Stimulated activated CD4-positive, alpha-beta T cell treated with anti-CD3 and anti-CD28 coated beads, Interleukin-15, amount 100 ng/mL, for 48 hours (primary cell): ENCODE measurements at regions not wholly inside any gene's neighbourhood (a gene's known extent, or its start where the extent isn't known, plus 50 kb on each side); places are given as distances from the start of the nearest gene placed in this dataset.
"Not testable (repeated sequence)": the region's sequence is repeated elsewhere in the genome, so short reads cannot be mapped to it uniquely, and the experiment has no call there.

ENCODE experiments used
- DNase-seq, 2 donors: peaks; one replicate each; pipeline ENCODE4 v3.0.0-alpha.2; 2020; ENCODE audit warnings: low read depth in 2 of 2

DNA sequence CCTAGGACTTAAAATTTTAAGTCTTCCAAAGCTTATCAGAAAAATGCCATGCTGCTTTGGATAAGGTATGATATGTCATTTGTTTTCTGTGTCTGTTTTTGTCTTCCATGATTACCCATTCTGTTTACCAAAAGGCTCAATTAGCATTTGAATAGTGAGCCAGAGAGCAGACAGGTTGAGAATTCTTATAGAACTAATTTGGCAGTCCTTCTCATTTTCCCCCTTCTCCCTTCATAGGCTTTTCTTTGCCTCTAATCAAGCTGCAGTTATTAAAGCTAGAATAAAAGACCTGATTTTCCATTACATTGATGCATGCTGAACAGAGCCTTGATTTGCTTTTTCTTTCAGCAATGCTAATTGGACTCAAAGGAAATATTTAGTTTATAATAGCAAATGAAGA lies 993.0 kb downstream of the MAT2B start:
- no peak for DNase-seq

- DNase-seq, result no peak
Measured at GRCh38 chr5:164500856-164501255, 995.4 kb downstream of the MAT2B start.

- DNase-seq, result no peak
Measured at GRCh38 chr5:164501344-164501743, 995.9 kb downstream of the MAT2B start.

DNA sequence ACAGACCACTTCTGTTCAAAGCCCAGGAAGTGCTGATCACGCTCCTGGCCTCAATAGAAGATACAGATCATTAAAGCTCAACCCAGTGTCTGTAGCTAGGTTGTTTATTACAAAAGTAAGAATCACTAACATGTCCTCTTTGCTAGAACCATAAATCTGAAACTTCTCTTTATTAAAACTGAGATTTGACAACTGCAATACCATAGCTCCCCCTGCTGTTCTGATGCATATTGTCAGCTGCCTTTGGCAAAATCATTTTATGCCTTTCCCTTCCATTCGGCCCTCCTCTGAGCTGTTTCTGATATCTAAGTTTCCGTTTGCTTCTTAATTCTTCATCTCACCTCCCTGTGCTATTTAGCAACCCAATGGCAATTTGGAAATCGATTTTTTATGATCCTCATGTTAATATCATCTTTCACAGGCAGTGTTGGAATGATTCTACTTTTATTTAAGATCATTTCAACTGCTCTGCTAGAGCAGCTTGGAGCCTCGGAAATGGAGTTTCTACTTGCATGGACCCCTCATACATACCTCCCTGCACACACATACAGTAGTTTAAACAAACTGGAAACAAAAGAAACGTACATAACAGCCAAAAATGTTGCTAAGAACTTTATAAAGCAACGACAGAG lies 998.8 kb downstream of the MAT2B start:
- DNase-seq, result peak in 1 of 2 donors; percentile 2

DNA sequence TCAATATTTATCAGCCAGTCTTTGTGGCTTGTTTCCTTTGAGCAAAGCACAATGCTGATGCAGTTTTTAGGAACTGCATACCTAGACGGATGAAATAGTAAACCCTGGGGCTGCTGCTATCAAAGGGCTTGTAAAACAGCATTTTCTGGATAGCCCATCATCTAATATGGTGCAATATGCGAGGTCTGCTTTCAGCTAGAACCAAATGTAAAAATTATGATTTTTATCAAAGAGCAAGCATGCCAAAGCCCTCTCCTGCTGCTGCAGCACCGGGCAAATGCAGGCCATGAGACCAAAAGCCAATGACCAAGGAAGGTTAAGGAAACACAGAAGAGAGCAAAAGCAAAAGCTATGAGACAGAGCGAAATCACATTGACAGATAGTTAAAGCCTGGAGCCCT lies 1000.4 kb downstream of the MAT2B start:
- DNase-seq, result no peak

GRCh38 chr5:164518067-164518740 lies 1012.8 kb downstream of the MAT2B start:
- no peak for DNase-seq

DNA sequence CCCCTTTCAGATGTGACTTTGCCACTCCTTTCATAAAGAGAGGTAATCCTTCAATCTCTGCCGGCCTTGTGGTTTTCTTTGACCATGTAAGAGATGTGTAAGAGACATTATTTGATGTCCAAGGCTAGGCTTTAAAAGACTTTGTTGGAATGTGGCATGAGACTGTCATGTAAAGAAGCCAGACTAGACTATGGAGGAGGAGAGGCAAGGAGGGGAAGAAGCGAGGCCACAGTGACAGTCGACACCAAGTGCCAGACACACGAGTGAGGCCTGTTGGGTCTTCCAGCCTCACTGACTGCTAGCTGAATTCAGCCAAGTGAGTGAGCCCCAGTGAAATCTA lies 1013.3 kb downstream of the MAT2B start:
- DNase-seq, result no peak

DNA sequence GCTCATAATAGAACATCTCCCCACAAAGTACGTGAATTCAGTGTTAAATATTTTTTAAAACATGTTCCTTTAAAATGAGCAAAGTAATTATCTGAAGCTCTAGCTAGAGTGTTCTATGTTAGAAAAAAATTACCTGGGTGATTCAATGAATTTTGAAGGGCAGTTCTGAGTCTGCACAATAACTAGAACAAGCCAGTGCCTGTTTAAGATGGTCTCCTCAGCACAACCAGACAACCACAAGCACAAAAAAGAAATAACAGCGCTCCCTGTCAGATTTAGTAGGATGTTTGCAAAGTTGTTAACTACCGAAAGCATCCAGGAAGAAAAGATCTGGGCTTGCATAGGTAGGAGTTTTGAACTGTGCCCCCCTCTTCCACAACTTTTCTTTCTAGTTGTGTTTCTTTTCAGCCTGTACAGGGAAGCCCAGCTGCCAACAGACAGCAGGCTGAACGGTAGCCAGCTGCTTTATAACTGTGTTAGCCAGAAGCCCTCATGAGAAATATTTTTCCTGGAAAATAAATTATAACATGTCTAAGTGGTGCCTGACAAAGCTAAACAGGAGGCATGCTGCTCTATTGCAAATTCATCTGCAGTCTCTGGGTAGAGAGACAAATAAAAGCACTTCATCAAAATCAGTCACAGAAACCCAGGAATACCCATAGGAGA lies 1026.9 kb downstream of the MAT2B start:
- no peak for DNase-seq

- not testable (repeated sequence) for DNase-seq
Measured at GRCh38 chr5:164533426-164533825, 1028.0 kb downstream of the MAT2B start.

GRCh38 chr5:164540174-164540573 lies 1034.8 kb downstream of the MAT2B start:
- no peak for DNase-seq

- no peak for DNase-seq
Measured at GRCh38 chr5:164545507-164545906, 1040.1 kb downstream of the MAT2B start.

DNA sequence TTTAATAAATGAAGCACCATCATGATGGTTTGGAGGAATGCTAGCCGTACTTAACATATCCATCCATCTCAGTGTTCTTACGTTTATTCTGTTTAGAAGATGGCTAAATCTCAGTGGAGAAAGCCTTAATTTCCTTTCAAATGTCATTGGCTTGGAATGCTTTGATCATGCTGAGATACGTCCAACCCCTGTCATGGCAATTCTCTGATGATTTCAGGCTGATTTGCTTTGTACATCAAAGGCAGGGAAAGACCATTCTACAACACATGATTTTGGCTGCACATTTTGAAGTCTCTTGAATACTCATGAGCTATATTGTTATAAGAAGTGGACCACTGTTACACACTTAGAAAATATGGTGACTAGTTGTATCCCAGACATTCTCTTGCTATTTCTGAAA lies 1048.4 kb downstream of the MAT2B start:
- no peak for DNase-seq

- DNase-seq, result no peak
Measured at GRCh38 chr5:164555809-164556208, 1050.4 kb downstream of the MAT2B start.

- DNase-seq, result no peak
Measured at GRCh38 chr5:164560216-164560615, 1054.8 kb downstream of the MAT2B start.

GRCh38 chr5:164561933-164562872 lies 1056.8 kb downstream of the MAT2B start:
- no peak for DNase-seq

DNA sequence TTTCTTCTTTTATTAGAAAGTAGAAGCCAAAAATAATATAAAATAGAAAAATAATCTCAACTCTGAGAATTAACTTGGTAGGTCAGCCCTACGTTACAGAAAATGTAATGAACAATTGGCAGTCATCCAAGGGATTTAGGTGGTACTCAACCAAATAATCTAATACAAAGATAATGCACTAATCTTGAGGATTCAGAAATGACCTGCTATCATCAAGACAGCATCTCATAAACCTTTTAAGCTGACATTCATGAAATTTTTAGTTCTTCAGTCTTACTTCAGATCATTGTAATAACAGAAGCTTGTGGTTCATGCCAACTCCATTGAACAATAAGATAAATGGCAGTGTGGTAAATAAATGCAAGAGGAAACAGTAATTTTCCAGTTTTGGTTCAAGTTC lies 1058.0 kb downstream of the MAT2B start:
- DNase-seq, result no peak

DNA sequence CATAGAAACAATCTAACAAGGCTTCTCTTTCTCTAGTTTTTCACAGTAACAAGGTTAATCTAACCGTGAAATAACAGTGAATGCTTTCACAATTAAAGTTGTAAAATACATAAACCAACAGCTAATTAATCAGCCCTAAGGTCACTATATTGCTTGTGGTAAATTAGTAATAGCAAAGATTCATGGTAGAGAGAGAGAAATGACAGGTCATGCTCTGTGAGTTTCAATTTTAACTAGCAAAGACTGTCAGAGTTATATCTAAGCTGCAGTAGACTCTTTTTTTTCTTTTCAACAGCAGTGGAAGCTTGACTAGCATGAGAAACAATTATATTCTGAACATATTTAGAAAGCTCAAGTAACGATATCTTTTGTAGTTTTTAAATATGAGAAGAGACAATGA lies 1068.0 kb downstream of the MAT2B start:
- DNase-seq, result no peak

DNA sequence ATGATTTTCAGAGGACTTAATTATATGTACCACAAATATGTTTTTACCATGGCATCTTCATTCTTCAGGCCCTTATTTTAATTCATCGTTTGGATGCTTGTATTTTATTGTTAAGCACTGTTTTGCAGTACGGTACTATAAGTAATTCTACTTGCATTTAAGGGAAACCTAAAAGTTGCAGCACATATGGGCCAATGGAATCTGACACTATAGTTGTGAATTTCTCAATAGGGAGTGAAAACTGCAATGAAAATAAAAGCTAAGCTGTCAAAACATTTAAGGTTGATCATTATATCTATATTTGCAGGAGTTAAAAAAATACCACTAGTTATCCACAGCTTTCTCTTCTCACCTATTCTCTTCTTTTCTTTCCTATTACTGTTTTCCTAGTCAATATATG lies 1071.8 kb downstream of the MAT2B start:
- no peak for DNase-seq

- DNase-seq, result no peak
Measured at GRCh38 chr5:164577742-164578141, 1072.3 kb downstream of the MAT2B start.

DNA sequence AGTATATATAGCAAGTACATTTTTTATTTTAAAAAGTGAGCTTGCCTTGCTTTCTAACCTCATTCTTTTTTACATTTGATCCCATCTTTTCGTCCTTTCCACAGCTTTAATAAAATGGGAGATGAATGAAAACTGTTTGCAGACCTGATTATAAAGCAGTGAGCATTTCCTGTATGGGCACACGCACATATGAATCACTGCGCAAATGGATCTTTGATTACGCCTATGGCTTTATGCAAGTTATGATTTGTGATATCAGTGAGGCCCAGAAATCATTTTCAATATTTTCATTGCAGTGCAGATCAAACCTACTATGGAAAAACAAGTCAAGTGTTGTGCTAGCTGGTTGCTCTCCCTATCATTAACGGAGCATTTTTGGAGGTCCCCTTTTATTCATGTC lies 1073.0 kb downstream of the MAT2B start:
- DNase-seq, result no peak

GRCh38 chr5:164578911-164579310 lies 1073.5 kb downstream of the MAT2B start:
- no peak for DNase-seq

GRCh38 chr5:164580155-164580554 lies 1074.7 kb downstream of the MAT2B start:
- DNase-seq, result no peak
